GM18517 (cell line): ENCODE measurements at regions not wholly inside any gene's neighbourhood (a gene's known extent, or its start where the extent isn't known, plus 50 kb on each side); places are given as distances from the start of the nearest gene placed in this dataset.

Source experiments
- ATAC-seq: cut with Tn5 transposase; IDR thresholded peaks from one replicate; pipeline ENCODE4 v1.9.1; 2021; ENCODE audit warnings: mild to moderate bottlenecking, moderate library complexity; ENCODE audit not compliant: unreplicated experiment

GRCh38 chr2:220915092-220915623 is 656.9 kb downstream of the EPHA4 start:
- ATAC-seq = no peak

- ATAC-seq = no peak
Observed at GRCh38 chr2:220916931-220917330, 655.2 kb downstream of the EPHA4 start.

- no peak for ATAC-seq
Observed at GRCh38 chr2:220930271-220931076, 641.6 kb downstream of the EPHA4 start.

DNA sequence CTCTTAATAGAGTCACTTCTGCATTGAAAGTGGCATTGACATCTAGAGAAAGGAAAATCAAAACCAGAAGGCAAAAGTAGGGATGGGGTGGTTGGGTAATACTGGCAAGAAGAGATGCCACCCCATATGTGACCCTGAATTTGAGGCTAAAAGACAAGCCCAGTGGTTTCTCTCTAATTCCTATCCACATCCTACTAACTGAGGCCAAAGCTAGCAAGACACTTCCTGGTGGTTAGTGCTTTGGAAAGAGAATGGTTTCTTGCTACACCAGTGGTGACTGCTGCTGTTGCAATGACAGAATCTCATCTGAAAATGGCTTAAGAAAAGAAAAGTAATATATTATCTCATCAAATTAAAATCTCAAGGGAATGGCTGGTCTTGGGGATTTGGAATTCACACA is 640.6 kb downstream of the EPHA4 start:
- no peak for ATAC-seq

- ATAC-seq = no peak
Observed at GRCh38 chr2:220932041-220932440, 640.1 kb downstream of the EPHA4 start.

GRCh38 chr2:220935789-220936321 is 636.2 kb downstream of the EPHA4 start:
- ATAC-seq = peak; percentile 73

DNA sequence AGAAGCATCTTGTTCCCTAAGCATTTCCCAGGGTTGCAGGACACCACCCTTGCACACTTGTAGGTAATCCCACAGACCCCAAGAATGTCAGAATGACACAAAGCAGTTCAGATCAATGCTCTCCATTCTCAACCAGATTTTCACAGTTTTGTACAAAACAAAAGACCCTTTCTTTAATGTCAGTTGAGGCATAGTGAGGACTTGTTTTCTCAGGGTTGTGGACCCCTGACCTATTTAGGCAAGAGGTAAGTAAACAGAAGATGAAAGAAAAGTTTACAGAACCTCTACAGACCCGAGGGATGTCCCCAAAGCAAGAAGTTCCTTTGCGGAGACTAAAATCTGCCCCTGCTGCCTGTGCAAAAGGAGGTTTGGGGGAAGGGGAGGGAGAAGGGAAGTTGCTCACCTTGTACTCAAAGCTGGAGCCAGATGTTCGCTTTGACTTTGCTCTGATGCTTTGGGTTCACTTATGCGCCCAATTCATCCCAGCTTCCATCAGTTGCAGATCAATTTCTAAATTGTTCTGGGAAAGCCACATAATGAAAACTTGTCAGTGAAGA is 635.4 kb downstream of the EPHA4 start:
- ATAC-seq = no peak

GRCh38 chr2:220937245-220937644 is 634.9 kb downstream of the EPHA4 start:
- ATAC-seq = no peak

DNA sequence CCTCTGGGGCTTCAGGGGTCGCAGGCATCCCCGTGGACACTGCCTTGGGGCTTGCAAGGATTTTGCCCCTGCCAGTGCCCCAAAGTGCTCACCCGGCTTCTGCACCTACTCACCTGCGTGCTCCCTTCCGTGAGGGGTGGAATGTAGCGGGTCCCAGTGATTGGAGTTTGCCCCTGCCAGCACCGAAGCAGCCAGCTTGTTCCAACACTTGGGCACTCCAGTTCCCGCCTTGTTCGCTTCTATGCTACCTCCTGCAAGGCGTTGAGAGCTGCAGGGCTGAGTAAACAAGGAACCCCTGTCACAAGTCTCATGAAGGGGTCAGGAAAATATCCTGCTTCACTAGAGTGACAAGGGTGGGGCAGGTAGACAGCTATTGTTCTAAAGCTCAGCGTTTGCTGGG is 631.5 kb downstream of the EPHA4 start:
- ATAC-seq = no peak

GRCh38 chr2:220941683-220942082 is 630.4 kb downstream of the EPHA4 start:
- no peak for ATAC-seq

- ATAC-seq = no peak
Observed at GRCh38 chr2:220946552-220946951, 625.6 kb downstream of the EPHA4 start.

DNA sequence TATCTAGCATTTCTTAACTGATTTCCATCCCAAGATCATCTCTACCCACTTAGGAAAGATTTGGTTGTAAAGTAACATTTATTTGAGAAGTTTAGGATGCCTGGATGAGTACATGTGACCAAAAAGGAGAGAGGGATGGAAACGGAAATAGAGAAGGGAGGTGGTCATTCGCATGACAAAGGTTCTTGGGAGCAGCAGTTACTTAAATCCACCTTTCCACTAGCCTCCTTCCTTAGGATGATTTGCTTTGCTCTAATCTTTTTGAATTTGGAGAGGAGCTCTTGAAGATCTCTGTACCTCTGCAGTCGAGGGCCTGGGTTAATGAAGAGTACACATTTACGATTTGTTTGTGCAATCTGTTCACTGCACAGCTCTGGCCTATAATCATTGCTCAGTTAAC is 623.5 kb downstream of the EPHA4 start:
- no peak for ATAC-seq

DNA sequence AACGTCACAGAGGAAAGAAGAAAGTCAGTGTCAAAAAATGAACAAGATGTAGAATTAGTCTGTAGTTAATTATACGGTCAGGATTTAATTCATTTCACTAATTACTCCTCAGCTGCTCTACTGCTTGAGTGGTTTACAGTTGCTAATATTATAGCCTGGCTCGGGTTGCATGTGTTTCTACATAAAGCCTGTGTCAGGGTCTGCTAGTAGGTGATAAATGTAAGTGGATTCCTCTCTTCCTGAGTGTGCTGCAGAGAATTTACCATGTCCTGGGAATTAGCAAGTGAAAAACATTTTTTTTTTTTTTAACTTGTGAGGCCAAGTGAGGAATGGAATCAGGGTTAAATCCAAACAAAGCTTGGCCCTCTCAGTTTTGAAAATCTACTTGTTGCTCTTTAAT is 622.6 kb downstream of the EPHA4 start:
- no peak for ATAC-seq

DNA sequence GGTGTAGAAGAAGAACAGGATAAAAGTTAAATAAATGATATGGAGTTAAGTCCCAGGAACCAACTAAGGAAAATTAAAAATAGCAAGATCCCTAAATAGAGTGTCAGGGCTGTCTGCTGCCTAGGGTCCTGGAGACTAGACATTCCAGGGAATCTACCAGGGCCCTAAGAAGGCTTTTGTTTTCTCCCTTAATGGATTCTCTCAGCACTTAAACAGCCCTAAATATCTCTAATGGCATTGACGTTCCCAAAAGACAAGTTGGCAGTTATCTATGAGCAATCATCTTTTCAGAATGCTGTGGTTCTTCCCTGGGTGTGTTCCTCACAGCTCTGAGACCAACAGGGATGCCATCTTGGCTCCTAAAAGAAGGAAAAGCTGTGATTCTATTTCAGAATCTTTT is 616.3 kb downstream of the EPHA4 start:
- ATAC-seq = no peak

GRCh38 chr2:220956429-220956828 is 615.7 kb downstream of the EPHA4 start:
- ATAC-seq = no peak

DNA sequence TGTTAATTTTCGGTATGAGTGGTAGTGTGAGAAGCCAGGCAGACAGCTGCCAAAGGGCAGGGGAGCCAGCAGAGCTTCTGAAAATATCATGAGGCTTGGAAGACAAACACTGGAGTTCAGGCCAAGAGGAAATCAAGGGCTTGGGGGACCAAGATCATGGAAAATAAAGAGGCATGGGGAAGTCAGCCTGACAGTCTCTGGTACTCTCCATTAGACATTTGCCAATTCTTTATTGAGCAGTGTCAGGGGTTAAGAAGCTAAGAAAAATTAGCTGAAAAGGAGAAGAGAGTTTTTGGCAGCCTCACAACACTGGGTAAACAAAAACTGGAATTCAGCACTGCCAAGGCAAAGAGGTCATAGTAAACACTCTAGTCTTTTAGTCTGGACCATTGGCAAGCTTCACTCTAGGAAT is 612.7 kb downstream of the EPHA4 start:
- no peak for ATAC-seq

- no peak for ATAC-seq
Observed at GRCh38 chr2:220961143-220961860, 610.8 kb downstream of the EPHA4 start.

GRCh38 chr2:220962556-220962955 is 609.5 kb downstream of the EPHA4 start:
- no peak for ATAC-seq

- no peak for ATAC-seq
Observed at GRCh38 chr2:220963076-220963475, 609.0 kb downstream of the EPHA4 start.

DNA sequence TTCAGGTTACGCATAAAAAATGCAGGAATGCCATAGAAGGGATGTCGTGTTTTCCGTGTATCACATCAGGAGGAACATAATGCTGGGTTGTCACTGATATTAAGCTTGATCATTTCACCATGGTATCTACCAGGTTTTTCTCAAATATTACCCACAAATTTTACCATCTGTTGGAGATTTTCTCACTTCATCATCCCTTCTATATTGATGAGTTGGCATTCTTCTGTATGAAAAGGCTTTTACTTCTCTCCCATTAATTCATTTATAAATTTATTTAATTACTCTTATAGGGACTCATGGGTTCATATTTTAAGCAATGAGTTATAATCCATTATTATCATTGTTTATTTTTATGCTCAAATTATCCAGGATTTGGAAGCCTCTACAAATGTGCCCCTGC is 608.2 kb downstream of the EPHA4 start:
- ATAC-seq = no peak

GRCh38 chr2:220966636-220967035 is 605.5 kb downstream of the EPHA4 start:
- ATAC-seq = no peak

- no peak for ATAC-seq
Observed at GRCh38 chr2:220969348-220969747, 602.8 kb downstream of the EPHA4 start.
